ENCODE measurements at regions not wholly inside any gene's neighbourhood (a gene's known extent, or its start where the extent isn't known, plus 50 kb on each side); places are given as distances from the start of the nearest gene placed in this dataset.

GRCh38 chr14:56528927-56529326 is 50.7 kb upstream of the TMEM260 start:
- H3F3A ChIP-seq (ENCODE audit: insufficient read depth): no peaks in the 10 kb centered on the region
- H3K4me2 ChIP-seq (ENCODE audit: low read depth, low read length, poor library complexity, severe bottlenecking): no peak overlapping the region
- H3K27ac ChIP-seq (ENCODE audit: low read depth, low read length): no peak overlapping the region
- H3K36me3 ChIP-seq (ENCODE audit: low read length): no peaks in the 10 kb centered on the region
- H3K9me3 ChIP-seq (ENCODE audit: insufficient read depth, low read length): no peaks in the 10 kb centered on the region
- no peak overlapping the region for H3K4me3 ChIP-seq (ENCODE audit: insufficient read depth, low read length, poor library complexity, severe bottlenecking)
- H3K79me2 ChIP-seq (ENCODE audit: insufficient read depth, low read length): no peaks in the 10 kb centered on the region
- H3K9me2 ChIP-seq (replicated peaks; ENCODE audit: insufficient read depth, low read length): no peaks in the 10 kb centered on the region
- no peaks in the 10 kb centered on the region for H3K27me3 ChIP-seq (ENCODE audit: low read length)
- TF ChIP-seq EZH2phosphoT487 (conservative IDR thresholded peaks at IDR 0.05; ENCODE audit: low read length): no peak
- no peak overlapping the region for H2AFZ ChIP-seq (ENCODE audit: low read depth, low read length, severe bottlenecking)
- no peaks in the 10 kb centered on the region for H4K20me1 ChIP-seq (ENCODE audit: low read depth, low read length)
- no peak overlapping the region for H3K9ac ChIP-seq (ENCODE audit: low read length)
